Dendritic cell treated with granulocyte-macrophage colony-stimulating factor and Interleukin-4, amounts not matched to agents 40 ng/mL and 50 ng/mL, for 4 days (primary cell): ENCODE measurements at regions not wholly inside any gene's neighbourhood (a gene's known extent, or its start where the extent isn't known, plus 50 kb on each side); places are given as distances from the start of the nearest gene placed in this dataset.

Experiments
- H3K27ac Mint-ChIP-seq: one replicate; pipeline ENCODE4 v1.8.0; 2022; ENCODE audit warnings: mild to moderate bottlenecking, mixed read lengths
- H3K27me3 Mint-ChIP-seq: one replicate; pipeline ENCODE4 v1.8.0; 2022; ENCODE audit warnings: mild to moderate bottlenecking, mixed read lengths
- H3K36me3 Mint-ChIP-seq: one replicate; pipeline ENCODE4 v1.8.0; 2022; ENCODE audit warnings: low read depth, mixed read lengths
- H3K4me1 Mint-ChIP-seq: one replicate; pipeline ENCODE4 v1.8.0; 2022; ENCODE audit warnings: low read depth, mixed read lengths
- H3K4me3 Mint-ChIP-seq: one replicate; pipeline ENCODE4 v1.8.0; 2022; ENCODE audit warnings: mild to moderate bottlenecking, moderate library complexity, mixed read lengths
- H3K9me3 Mint-ChIP-seq: one replicate; pipeline ENCODE4 v1.8.0; 2022; ENCODE audit warnings: mixed read lengths
- intact Hi-C: fragments of 100-400 bp; cut with micrococcal nuclease; formaldehyde crosslinking; loops from one replicate; pipeline ENCODE4 v1.15.0; 2022

DNA sequence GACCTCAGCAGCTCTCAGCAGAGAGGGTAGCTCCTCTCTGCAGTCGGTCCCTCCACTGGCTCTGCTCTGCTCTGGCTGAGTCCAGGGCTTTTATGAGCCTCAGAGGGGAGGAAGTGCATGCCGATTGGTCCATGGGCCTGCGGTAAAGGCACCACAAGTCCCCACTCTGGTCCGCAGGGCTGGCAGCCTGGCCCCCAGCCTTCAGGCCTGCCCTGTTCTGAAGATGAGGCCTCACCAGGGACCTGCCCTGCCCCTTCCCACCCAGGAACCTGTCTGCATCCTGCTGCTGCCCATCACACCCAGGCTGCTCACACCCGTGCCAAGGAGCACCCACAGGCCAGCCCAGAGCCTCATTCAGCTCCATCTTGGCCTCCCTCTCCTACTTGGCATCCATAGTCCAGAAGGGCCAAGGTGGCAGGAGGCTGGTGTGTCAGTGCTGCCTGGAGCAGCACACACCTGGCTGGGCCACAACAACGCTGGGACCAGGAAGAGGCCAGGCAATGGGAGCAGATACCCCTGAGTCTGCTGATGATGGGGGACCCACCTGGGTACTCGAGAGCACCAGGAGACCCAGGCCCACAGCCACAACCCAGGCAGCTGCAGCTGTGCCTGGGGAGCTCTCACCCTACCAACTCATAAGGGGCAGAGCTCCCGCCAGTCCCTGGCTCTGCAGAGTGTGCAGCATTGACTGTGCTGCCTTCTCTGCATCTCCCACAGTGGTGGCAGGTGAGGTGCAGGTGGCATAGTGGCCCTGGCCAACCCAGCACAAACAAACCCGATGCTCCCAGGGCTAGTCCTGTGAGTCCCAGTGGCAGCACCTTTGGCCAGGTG, 191.9 kb upstream of the NUDT6 start:
- intact Hi-C loops = no loop called here
- H3K27ac Mint-ChIP-seq = no peak overlapping the region
- H3K9me3 Mint-ChIP-seq = peaks cover 12% of the 10 kb centered on the region
- H3K36me3 Mint-ChIP-seq = peaks cover 17% of the 10 kb centered on the region
- H3K27me3 Mint-ChIP-seq = no peaks in the 10 kb centered on the region
- no peak overlapping the region for H3K4me3 Mint-ChIP-seq
- no peaks in the 10 kb centered on the region for H3K4me1 Mint-ChIP-seq

DNA sequence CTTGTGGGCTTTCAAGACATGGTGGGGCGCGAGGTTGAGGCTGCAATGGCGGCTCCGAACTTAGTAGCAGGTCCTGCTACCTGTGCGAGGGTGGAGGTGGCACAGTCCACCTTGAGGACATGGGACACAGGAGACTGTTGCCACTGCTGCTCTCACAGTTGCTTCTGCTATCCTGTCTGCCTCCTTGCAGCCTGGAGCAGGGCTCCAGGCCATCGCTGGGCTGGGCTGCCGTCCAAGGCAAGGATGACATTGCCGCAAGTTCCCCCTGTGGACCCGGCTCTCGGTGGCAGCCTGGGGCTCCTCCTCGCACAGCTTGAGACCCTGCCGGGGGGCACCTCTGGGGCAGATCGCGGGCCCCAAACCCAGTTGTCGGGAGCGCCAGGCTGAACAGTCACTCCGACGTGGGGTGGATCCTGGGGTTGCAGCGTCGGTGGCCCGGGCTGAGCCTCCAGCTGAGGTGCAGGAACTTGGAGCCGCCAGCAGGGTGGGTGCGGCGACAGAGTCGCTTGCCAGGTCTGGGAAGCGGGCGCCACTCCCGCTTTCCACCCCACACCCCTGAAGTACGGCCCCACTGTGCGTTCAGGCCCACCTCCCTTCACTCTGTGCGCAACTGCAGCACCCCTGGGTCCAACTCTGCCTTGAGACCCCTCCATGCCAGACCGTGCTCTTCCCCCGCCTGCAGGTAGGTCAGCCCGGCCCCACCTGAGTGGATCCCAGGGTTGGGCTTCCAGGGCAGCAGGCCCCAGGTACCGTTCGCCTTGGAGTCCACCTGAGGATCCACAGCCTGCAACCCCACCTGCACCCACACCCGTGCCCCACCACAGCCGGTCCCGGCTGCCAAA, 192.7 kb upstream of the NUDT6 start:
- intact Hi-C loops = no loop called here
- Mint-ChIP-seq H3K4me1 (no peaks in the 10 kb centered on the region), H3K27ac (no peak overlapping the region), H3K9me3 (peaks cover 12% of the 10 kb centered on the region), H3K36me3 (peaks cover 17% of the 10 kb centered on the region), H3K27me3 (no peaks in the 10 kb centered on the region), H3K4me3 (no peak overlapping the region)

DNA sequence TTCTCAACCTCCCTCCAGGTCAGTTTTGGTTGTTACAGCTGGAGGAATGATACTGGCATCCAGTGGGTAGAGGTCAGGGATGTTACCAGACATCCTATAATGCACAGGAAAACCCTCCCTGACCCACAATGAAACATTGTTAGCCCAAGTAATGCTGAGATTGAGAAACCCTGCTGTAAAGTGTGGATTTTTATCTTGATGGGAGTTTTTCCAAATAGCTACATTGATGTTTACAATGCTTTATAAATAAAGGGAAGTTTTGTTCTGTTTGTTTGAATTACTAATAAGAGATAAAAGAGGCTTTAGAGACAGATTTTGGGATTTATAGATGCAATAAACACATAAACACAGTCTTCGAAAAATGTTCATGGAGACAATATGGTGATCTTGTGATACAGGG, 194.0 kb upstream of the NUDT6 start:
- peaks cover 17% of the 10 kb centered on the region for H3K36me3 Mint-ChIP-seq
- H3K4me3 Mint-ChIP-seq = no peak overlapping the region
- H3K27me3 Mint-ChIP-seq = no peaks in the 10 kb centered on the region
- H3K9me3 Mint-ChIP-seq = peaks cover 12% of the 10 kb centered on the region
- intact Hi-C loops = no loop called here
- no peak overlapping the region for H3K27ac Mint-ChIP-seq
- no peaks in the 10 kb centered on the region for H3K4me1 Mint-ChIP-seq

DNA sequence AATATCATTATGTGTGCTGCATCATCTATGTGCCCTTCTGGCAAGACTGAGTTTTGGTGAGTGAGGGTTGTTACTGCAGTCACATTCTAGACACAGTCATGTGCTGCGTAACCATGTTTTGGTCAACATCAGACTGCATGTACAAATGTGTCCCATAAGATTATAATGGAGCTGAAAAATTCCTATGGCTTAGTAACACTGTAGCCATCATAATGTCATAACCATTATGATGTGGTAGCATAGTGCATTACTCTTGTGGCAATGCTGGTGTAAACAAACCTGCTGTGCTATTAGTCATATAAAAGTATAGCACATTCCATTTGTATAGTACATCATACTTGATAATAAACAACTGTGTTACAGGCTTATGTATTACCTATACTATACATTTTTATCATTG, 198.1 kb upstream of the NUDT6 start:
- Mint-ChIP-seq H3K27me3 (no peaks in the 10 kb centered on the region), H3K4me3 (no peak overlapping the region), H3K27ac (no peak overlapping the region), H3K4me1 (no peaks in the 10 kb centered on the region), H3K9me3 (no peaks in the 10 kb centered on the region), H3K36me3 (peaks cover 2% of the 10 kb centered on the region)
- intact Hi-C loops = no loop called here

DNA sequence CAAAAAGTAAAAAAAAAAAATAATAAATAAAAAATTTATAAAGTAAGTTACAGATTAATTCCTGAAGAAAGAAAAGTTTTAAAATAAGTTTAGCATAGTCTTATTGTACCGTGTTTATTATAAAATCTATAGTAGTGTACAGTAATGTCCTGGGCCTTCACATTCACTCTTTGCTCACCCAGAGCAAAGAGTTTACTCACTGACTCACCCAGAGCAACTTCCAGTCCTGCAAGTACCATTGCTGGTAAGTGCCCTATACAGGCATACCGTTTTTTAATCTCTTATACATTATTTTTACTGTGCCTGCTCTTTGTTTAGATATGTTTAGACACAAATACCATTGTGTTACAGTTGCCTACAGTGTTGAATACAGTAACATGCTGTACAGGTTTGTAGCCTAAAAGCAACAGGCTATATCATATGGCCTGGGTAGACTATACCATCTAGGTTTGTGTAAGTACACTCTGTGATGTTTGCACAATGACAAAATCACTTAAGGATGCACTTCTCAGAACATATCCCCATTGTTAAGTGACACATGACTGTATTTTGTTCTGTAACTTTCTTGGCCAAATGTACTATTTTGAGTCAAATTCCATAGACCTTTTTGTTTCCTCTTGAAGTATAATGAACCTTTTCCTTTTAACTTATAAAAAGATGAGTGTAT, 199.0 kb upstream of the NUDT6 start:
- no peaks in the 10 kb centered on the region for H3K4me1 Mint-ChIP-seq
- H3K9me3 Mint-ChIP-seq = no peaks in the 10 kb centered on the region
- intact Hi-C loops = no loop called here
- H3K4me3 Mint-ChIP-seq = no peak overlapping the region
- no peaks in the 10 kb centered on the region for H3K27me3 Mint-ChIP-seq
- H3K36me3 Mint-ChIP-seq = no peaks in the 10 kb centered on the region
- H3K27ac Mint-ChIP-seq = no peak overlapping the region

DNA sequence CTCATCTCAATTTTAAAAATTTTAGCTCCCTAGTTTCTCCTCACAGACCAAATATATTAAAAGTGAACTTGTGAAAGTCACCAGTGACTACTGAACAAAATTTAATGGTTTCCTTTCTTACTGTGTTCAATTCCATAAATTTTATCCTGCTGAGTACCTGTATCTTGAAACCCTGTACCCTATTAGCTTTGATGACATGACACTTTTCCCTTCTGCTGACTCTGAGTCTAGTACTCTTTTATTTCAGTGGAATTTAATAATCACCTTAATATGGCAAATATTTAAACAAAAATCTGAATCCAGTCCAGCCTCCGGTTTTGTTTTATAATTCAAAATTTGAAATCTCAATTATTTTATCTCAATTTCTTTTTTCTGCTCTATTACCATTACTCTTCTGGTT, 203.1 kb upstream of the NUDT6 start:
- intact Hi-C loops = no loop called here

DNA sequence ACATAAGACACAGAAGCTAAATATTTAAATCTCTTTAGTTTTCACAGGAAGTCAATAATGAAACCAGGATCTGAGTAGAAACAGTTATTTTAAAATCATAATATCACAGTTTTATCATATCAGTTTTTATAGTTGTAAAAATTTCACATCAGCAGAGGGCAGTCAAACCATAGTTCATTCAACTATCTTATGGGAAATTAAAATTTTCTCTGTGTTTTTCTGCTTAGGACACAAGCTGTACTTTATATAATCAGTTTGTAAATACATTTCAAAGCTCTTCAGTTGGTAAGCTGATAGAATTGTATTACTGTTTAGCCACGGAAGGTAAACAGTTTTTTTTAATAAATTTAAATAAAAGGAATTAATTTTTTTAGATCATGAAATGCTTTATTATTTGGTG, 204.8 kb upstream of the NUDT6 start:
- Mint-ChIP-seq H3K27ac (no peak overlapping the region), H3K36me3 (no peaks in the 10 kb centered on the region), H3K4me1 (no peaks in the 10 kb centered on the region), H3K9me3 (no peaks in the 10 kb centered on the region), H3K4me3 (no peak overlapping the region), H3K27me3 (no peaks in the 10 kb centered on the region)
- intact Hi-C loops = no loop called here

More for the DNA sequence above, 203.1 kb upstream of the NUDT6 start:
- H3K27ac Mint-ChIP-seq = no peak overlapping the region
- H3K9me3 Mint-ChIP-seq = no peaks in the 10 kb centered on the region
- no peak overlapping the region for H3K4me3 Mint-ChIP-seq
- H3K4me1 Mint-ChIP-seq = no peaks in the 10 kb centered on the region
- no peaks in the 10 kb centered on the region for H3K27me3 Mint-ChIP-seq
- no peaks in the 10 kb centered on the region for H3K36me3 Mint-ChIP-seq

DNA sequence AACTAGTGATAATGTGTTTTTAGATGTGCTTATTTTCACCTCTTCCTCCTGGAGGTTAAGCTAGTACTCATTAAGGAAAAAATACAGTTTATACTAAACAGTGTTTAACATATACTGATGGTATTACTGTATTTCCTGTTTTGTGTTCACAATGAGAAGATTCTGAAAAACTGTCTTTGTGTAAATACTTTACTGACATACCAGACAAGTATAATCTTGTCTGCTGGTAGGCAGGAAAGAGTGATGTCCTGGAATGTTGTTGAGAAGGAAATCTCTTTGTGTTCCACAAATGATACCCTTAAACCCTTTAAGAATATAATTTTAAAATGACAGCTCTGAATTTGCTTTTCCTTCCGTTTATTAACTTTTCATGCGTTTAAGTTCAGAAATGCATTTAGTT, 205.5 kb upstream of the NUDT6 start:
- no peaks in the 10 kb centered on the region for H3K27me3 Mint-ChIP-seq
- no peaks in the 10 kb centered on the region for H3K9me3 Mint-ChIP-seq
- intact Hi-C loops = no loop called here

DNA sequence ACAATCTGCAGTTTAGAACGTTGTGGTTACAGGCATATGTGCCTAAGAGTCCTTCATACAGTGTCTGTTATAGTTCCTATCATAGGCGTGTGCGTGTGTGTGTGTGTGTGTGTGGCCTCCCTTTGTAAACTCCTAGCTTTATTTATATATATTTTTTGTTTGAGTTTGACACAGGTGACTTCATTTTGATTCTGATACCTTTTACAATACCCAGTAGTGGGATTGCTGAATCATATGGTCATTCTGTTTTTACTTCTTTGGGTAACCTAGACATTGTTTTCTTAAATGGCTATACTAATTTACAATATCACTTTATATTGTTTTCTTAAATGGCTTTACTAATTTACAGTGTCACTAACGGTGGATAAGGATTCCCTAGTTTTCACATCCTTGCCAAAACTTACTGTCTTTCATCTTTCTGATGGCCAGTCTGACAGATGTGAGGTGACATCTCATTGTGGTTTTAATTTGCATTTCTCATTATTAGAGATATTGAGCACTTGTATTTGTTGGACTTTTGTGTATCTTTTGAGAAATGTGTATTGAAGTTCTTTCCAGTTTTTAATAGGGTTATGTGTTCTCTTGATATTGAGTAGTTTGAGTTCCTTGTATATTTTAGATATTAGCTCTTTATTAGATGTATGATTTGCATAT, 211.1 kb upstream of the NUDT6 start:
- Mint-ChIP-seq H3K27me3 (no peaks in the 10 kb centered on the region), H3K36me3 (no peaks in the 10 kb centered on the region), H3K4me3 (no peak overlapping the region), H3K4me1 (no peaks in the 10 kb centered on the region), H3K9me3 (no peaks in the 10 kb centered on the region), H3K27ac (no peak overlapping the region)
- intact Hi-C loops = no loop called here

More for the DNA sequence above, 205.5 kb upstream of the NUDT6 start:
- Mint-ChIP-seq H3K27ac (no peak overlapping the region), H3K4me1 (no peaks in the 10 kb centered on the region), H3K4me3 (no peak overlapping the region), H3K36me3 (no peaks in the 10 kb centered on the region)

DNA sequence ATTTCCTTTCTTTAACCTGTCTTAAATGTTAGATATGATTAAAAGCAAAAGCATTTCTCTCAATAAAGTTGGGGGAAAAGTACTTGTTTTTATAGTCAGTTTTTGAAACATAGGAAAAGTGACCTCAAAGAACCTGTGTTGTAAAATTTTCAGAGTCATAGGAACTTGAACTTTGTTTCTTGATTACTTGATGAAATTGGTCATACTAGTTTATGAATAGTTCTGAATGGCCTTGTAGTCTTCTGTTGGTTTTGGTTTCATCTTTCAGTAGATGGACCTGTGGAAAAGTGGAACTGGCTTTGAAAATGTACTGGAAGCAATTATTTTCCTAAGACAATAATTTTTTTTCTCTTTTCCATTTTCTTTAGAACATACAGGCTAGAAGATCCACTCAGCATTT, 222.2 kb upstream of the NUDT6 start:
- intact Hi-C loops = no loop called here
- no peaks in the 10 kb centered on the region for H3K9me3 Mint-ChIP-seq
- H3K27me3 Mint-ChIP-seq = no peaks in the 10 kb centered on the region
- no peak overlapping the region for H3K4me3 Mint-ChIP-seq
- H3K27ac Mint-ChIP-seq = no peak overlapping the region
- peaks cover 7% of the 10 kb centered on the region for H3K36me3 Mint-ChIP-seq
- H3K4me1 Mint-ChIP-seq = no peaks in the 10 kb centered on the region

DNA sequence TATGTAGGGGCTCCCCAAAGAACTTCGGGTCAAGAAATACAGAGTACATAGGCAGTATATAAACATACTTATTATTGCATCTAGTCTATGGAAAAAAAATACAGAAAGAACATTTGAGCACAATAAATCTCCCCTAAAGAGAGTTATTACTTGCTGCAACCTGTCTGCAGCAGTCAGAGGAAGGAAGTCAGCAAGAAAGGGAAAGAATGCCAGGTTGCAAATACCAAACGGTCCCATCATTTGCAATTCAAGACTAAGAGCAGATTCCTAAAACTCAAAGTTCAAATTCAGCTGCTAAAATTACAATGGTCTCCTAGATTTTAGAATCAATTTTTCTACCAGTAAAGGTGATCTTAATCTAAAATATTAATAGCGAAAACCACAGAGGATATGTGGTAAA, 236.2 kb upstream of the NUDT6 start:
- intact Hi-C loops = no loop called here
- H3K27ac Mint-ChIP-seq = no peak overlapping the region
- H3K4me1 Mint-ChIP-seq = peaks cover 4% of the 10 kb centered on the region
- H3K4me3 Mint-ChIP-seq = no peak overlapping the region
- no peaks in the 10 kb centered on the region for H3K27me3 Mint-ChIP-seq
- H3K9me3 Mint-ChIP-seq = no peaks in the 10 kb centered on the region
- H3K36me3 Mint-ChIP-seq = no peaks in the 10 kb centered on the region

DNA sequence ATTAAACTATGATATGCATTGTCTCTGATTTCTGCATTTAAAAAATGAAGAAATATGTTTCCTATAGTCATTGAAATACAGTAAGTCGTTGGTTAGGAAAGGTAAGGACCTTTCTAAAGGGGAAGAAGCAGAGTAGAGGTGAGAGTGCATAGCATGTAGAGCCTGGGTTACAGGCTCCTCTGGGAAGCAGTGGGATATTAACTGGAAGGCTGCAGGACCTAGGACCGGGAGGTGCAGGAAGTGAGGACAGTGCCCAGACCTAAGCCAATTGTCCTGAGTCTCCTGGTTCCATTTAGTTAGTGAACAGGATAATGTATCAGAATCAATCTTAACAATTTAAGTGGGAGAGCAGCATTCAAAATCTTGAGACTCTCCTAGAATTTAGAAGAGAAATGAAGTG, 237.1 kb upstream of the NUDT6 start:
- H3K27ac Mint-ChIP-seq = no peak overlapping the region
- intact Hi-C loops = no loop called here
- no peaks in the 10 kb centered on the region for H3K9me3 Mint-ChIP-seq
- no peaks in the 10 kb centered on the region for H3K36me3 Mint-ChIP-seq
- no peaks in the 10 kb centered on the region for H3K27me3 Mint-ChIP-seq
- H3K4me3 Mint-ChIP-seq = no peak overlapping the region
- peaks cover 9% of the 10 kb centered on the region for H3K4me1 Mint-ChIP-seq

DNA sequence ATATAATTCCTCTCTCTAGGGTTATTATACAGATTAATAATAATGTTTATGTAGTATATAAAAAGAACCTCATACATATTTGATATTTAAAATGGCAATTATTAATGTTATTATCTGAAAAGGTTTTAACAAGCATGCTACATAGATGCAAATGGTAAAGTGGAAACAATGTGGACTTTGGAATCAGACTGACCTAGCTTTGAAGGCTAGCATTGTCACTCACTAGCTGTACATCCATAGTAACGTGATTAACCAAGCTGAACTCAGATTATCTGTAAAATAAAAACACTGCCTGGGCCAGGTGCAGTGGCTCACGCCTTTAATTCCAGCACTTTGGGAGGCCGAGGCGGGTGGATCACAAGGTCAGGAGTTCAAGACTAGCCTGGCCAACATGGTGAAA, 233.7 kb upstream of the SPRY1 start:
- Mint-ChIP-seq H3K4me1 (peaks cover 9% of the 10 kb centered on the region), H3K27ac (no peak overlapping the region), H3K9me3 (no peaks in the 10 kb centered on the region), H3K4me3 (no peak overlapping the region), H3K27me3 (no peaks in the 10 kb centered on the region), H3K36me3 (no peaks in the 10 kb centered on the region)
- intact Hi-C loops = no loop called here

DNA sequence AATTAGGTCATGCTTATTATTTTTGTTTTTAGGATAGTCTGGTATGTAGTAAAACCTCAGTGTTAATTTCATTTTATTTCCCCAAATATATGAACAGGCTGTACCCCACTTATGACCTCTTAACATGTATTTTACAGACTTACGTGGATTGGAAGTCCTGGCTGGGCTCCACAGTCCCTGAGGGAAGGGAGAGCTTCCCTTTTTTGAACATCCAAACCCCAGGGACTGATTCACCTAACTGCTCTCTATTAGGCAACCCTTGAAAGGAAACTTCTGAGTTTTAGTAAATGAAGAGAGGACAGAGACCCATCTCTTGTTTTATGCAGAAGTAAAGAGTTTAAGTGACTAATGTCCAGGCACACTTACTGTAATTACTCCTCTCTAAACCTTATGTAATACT, 233.1 kb upstream of the SPRY1 start:
- H3K4me3 Mint-ChIP-seq = no peak overlapping the region
- H3K4me1 Mint-ChIP-seq = peaks cover 9% of the 10 kb centered on the region
- no peak overlapping the region for H3K27ac Mint-ChIP-seq
- no peaks in the 10 kb centered on the region for H3K27me3 Mint-ChIP-seq
- no peaks in the 10 kb centered on the region for H3K9me3 Mint-ChIP-seq
- intact Hi-C loops = no loop called here
- H3K36me3 Mint-ChIP-seq = no peaks in the 10 kb centered on the region
